ENCODE measurements at regions not wholly inside any gene's neighbourhood (a gene's known extent, or its start where the extent isn't known, plus 50 kb on each side); places are given as distances from the start of the nearest gene placed in this dataset.

GRCh38 chr5:146959360-146959759 is 80.8 kb upstream of the PPP2R2B start:
- TF ChIP-seq POLR2A (IDR thresholded peaks at IDR 0.05; ENCODE audit: low read depth, low read length) (no peak), TAF1 (IDR thresholded peaks at IDR 0.05; ENCODE audit: low read depth, low read length) (no peak)

Measured in GM12891 (cell line).